ENCODE measurements at regions not wholly inside any gene's neighbourhood (a gene's known extent, or its start where the extent isn't known, plus 50 kb on each side); places are given as distances from the start of the nearest gene placed in this dataset.

DNA sequence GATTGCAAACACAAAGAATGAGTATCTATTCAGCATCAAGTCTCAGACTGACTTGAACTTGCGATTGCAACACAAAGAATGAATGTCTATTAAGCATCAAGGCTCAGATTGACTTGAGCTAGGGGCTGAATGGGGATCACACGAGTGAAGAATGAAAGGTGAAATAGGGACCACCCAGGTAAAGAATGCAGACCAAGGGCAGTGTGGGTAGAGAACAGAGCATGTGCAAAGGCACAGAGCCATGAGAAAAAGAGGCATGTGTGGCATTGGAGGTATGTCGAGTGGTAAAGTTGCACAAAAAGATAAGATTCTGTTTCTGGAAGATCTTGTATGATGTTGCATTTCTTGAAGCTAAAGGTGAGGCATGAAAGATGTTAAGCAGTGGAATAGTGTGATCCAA, 119.4 kb upstream of the GPR149 start:
- no peaks in the 10 kb centered on the region for H4K20me1 ChIP-seq (ENCODE audit: insufficient read depth, low read length)
- H3K79me2 ChIP-seq (ENCODE audit: insufficient read depth, low read length), result no peaks in the 10 kb centered on the region
- DNase-seq (ENCODE audit: insufficient read length, low spot score, missing footprints), result no peak
- H3K4me1 ChIP-seq (ENCODE audit: insufficient read depth, low read length), result no peaks in the 10 kb centered on the region
- H3K36me3 ChIP-seq (ENCODE audit: insufficient read depth, low read length), result no peaks in the 10 kb centered on the region
- H3K9me3 ChIP-seq (ENCODE audit: low read depth, low read length), result no peaks in the 10 kb centered on the region
- H3K27ac ChIP-seq (ENCODE audit: low read depth, low read length), result no peak overlapping the region
- H3K27me3 ChIP-seq (ENCODE audit: insufficient read depth, low read length), result no peaks in the 10 kb centered on the region
- TF ChIP-seq CTCF (IDR thresholded peaks at IDR 0.05; ENCODE audit: extremely low read depth, low read depth, low read length), result no peak
- no peak overlapping the region for H3K4me2 ChIP-seq (ENCODE audit: insufficient read depth, low read length)
- H2AFZ ChIP-seq (ENCODE audit: low read length), result no peak overlapping the region
- no peak overlapping the region for H3K4me3 ChIP-seq (ENCODE audit: insufficient read depth, low read length)

GRCh38 chr3:154548341-154548740, 118.4 kb upstream of the GPR149 start:
- Histone ChIP-seq H4K20me1 (ENCODE audit: insufficient read depth, low read length) (no peaks in the 10 kb centered on the region), H3K27me3 (ENCODE audit: insufficient read depth, low read length) (no peaks in the 10 kb centered on the region), H3K79me2 (ENCODE audit: insufficient read depth, low read length) (no peaks in the 10 kb centered on the region), H3K36me3 (ENCODE audit: insufficient read depth, low read length) (no peaks in the 10 kb centered on the region), H3K9me3 (ENCODE audit: low read depth, low read length) (no peaks in the 10 kb centered on the region), H3K4me1 (ENCODE audit: insufficient read depth, low read length) (no peaks in the 10 kb centered on the region), H3K4me3 (ENCODE audit: insufficient read depth, low read length) (no peak overlapping the region), H2AFZ (ENCODE audit: low read length) (no peak overlapping the region), H3K4me2 (ENCODE audit: insufficient read depth, low read length) (no peak overlapping the region), H3K27ac (ENCODE audit: low read depth, low read length) (no peak overlapping the region)
- no peak for TF ChIP-seq CTCF (IDR thresholded peaks at IDR 0.05; ENCODE audit: extremely low read depth, low read depth, low read length)
- DNase-seq (ENCODE audit: insufficient read length, low spot score, missing footprints), result no peak

DNA sequence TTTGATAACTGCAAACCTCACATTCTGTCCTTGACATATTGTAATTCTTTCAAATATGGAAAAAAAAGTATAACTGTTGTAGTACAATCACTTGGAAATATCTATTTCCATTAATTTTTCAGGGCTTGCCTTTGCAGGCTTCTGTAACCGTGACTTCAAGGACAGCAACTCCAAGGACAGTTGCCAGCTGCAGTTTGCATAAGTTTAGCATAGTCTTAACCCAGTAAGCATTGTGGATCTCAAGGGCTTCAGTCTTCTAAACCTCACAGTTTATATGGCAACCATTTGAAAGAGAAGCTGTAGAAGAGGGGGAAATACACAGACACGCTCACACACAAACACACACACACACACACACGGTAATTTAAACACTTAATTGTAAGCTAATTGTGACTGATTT, 112.8 kb upstream of the GPR149 start:
- no peak overlapping the region for H3K4me3 ChIP-seq (ENCODE audit: insufficient read depth, low read length)
- no peaks in the 10 kb centered on the region for H3K79me2 ChIP-seq (ENCODE audit: insufficient read depth, low read length)
- no peak overlapping the region for H3K4me2 ChIP-seq (ENCODE audit: insufficient read depth, low read length)
- no peaks in the 10 kb centered on the region for H3K4me1 ChIP-seq (ENCODE audit: insufficient read depth, low read length)
- no peaks in the 10 kb centered on the region for H3K9me3 ChIP-seq (ENCODE audit: low read depth, low read length)
- H3K36me3 ChIP-seq (ENCODE audit: insufficient read depth, low read length), result no peaks in the 10 kb centered on the region
- no peaks in the 10 kb centered on the region for H4K20me1 ChIP-seq (ENCODE audit: insufficient read depth, low read length)
- no peak for TF ChIP-seq CTCF (IDR thresholded peaks at IDR 0.05; ENCODE audit: extremely low read depth, low read depth, low read length)
- no peaks in the 10 kb centered on the region for H3K27me3 ChIP-seq (ENCODE audit: insufficient read depth, low read length)
- DNase-seq (ENCODE audit: insufficient read length, low spot score, missing footprints), result no peak
- no peak overlapping the region for H2AFZ ChIP-seq (ENCODE audit: low read length)
- H3K27ac ChIP-seq (ENCODE audit: low read depth, low read length), result no peak overlapping the region

GRCh38 chr3:154540950-154541604, 111.1 kb upstream of the GPR149 start:
- no peak overlapping the region for H3K4me3 ChIP-seq (ENCODE audit: insufficient read depth, low read length)
- no peak overlapping the region for H3K4me2 ChIP-seq (ENCODE audit: insufficient read depth, low read length)
- no peaks in the 10 kb centered on the region for H3K9me3 ChIP-seq (ENCODE audit: low read depth, low read length)
- H3K27ac ChIP-seq (ENCODE audit: low read depth, low read length), result no peak overlapping the region
- H4K20me1 ChIP-seq (ENCODE audit: insufficient read depth, low read length), result no peaks in the 10 kb centered on the region
- no peak overlapping the region for H2AFZ ChIP-seq (ENCODE audit: low read length)
- no peaks in the 10 kb centered on the region for H3K36me3 ChIP-seq (ENCODE audit: insufficient read depth, low read length)
- no peak for TF ChIP-seq CTCF (IDR thresholded peaks at IDR 0.05; ENCODE audit: extremely low read depth, low read depth, low read length)
- H3K4me1 ChIP-seq (ENCODE audit: insufficient read depth, low read length), result no peaks in the 10 kb centered on the region
- no peak for DNase-seq (ENCODE audit: insufficient read length, low spot score, missing footprints)
- H3K79me2 ChIP-seq (ENCODE audit: insufficient read depth, low read length), result no peaks in the 10 kb centered on the region
- H3K27me3 ChIP-seq (ENCODE audit: insufficient read depth, low read length), result no peaks in the 10 kb centered on the region
